DOHH2 (cell line): ENCODE measurements at regions not wholly inside any gene's neighbourhood (a gene's known extent, or its start where the extent isn't known, plus 50 kb on each side); places are given as distances from the start of the nearest gene placed in this dataset.
"Not testable (repeated sequence)": the region's sequence is repeated elsewhere in the genome, so short reads cannot be mapped to it uniquely, and the experiment has no call there.

Source experiments
- H3F3A ChIP-seq: fragments of 200-600 bp; sonication (generic), shearing (Covaris generic); 2 replicates; pipeline ENCODE4 v1.6.0; 2016; ENCODE audit warnings: antibody characterized with exemption, mild to moderate bottlenecking; ENCODE audit not compliant: control insufficient read depth, insufficient read depth
- H3K27ac ChIP-seq: fragments of 200-600 bp; sonication (generic); 2 replicates; pipeline ENCODE4 v1.5.1; 2014; ENCODE audit warnings: low read depth, mild to moderate bottlenecking, low read length, moderate library complexity
- H3K27me3 ChIP-seq: fragments of 200-600 bp; sonication (generic); 2 replicates; pipeline ENCODE4 v1.6.1; 2014; ENCODE audit warnings: mild to moderate bottlenecking, low read length, mixed read lengths; ENCODE audit not compliant: control insufficient read depth
- H3K36me3 ChIP-seq: fragments of 200-600 bp; sonication (generic); 2 replicates; pipeline ENCODE4 v1.6.1; 2014; ENCODE audit warnings: mild to moderate bottlenecking, low read length, moderate library complexity, mixed read lengths; ENCODE audit not compliant: control insufficient read depth
- H3K4me1 ChIP-seq: fragments of 200-600 bp; sonication (generic); 2 replicates; pipeline ENCODE4 v1.6.1; 2014; ENCODE audit warnings: mild to moderate bottlenecking, low read length, mixed read lengths; ENCODE audit not compliant: control insufficient read depth
- H3K4me2 ChIP-seq: fragments of 200-600 bp; sonication (generic); 2 replicates; pipeline ENCODE4 v1.6.0; 2014; ENCODE audit warnings: mild to moderate bottlenecking, low read length, moderate library complexity
- H3K4me3 ChIP-seq: fragments of 200-600 bp; sonication (generic); 2 replicates; pipeline ENCODE4 v1.5.1; 2014; ENCODE audit warnings: mild to moderate bottlenecking, low read length, mixed read lengths
- H3K79me2 ChIP-seq: fragments of 200-600 bp; sonication (generic); 2 replicates; pipeline ENCODE4 v1.6.1; 2014; ENCODE audit warnings: mild to moderate bottlenecking, low read length, mixed read lengths; ENCODE audit not compliant: control insufficient read depth
- H3K9me2 ChIP-seq: fragments of 200-600 bp; sonication (generic); replicated peaks from 2 replicates; pipeline ENCODE4 v1.6.1; 2014; ENCODE audit warnings: mild to moderate bottlenecking, low read length, mixed read lengths; ENCODE audit not compliant: control insufficient read depth
- H3K9me3 ChIP-seq: fragments of 200-600 bp; sonication (generic); 2 replicates; pipeline ENCODE4 v1.6.1; 2014; ENCODE audit warnings: antibody characterized with exemption, low read length, mixed read lengths; ENCODE audit not compliant: control insufficient read depth, insufficient read depth
- H4K20me1 ChIP-seq: fragments of 200-600 bp; sonication (generic); 2 replicates; pipeline ENCODE4 v1.6.0; 2014; ENCODE audit warnings: low read depth, mild to moderate bottlenecking, antibody characterized with exemption, low read length, moderate library complexity; ENCODE audit not compliant: control insufficient read depth, insufficient read depth
- EZH2phosphoT487 ChIP-seq: fragments of 200-600 bp; sonication (generic); IDR thresholded peaks from 2 replicates; pipeline ENCODE4 v1.6.1; 2017; ENCODE audit warnings: borderline replicate concordance, mild to moderate bottlenecking, antibody characterized with exemption, low read length, moderate library complexity, mixed read lengths
- TF ChIP-seq, protein P1 (sequence below): fragments of 200-600 bp; sonication (generic); IDR thresholded peaks from one replicate; pipeline ENCODE4 v1.5.1; 2014; ENCODE audit warnings: antibody characterized with exemption, mild to moderate bottlenecking, low read depth, low read length; ENCODE audit not compliant: poor library complexity, severe bottlenecking

DNA sequence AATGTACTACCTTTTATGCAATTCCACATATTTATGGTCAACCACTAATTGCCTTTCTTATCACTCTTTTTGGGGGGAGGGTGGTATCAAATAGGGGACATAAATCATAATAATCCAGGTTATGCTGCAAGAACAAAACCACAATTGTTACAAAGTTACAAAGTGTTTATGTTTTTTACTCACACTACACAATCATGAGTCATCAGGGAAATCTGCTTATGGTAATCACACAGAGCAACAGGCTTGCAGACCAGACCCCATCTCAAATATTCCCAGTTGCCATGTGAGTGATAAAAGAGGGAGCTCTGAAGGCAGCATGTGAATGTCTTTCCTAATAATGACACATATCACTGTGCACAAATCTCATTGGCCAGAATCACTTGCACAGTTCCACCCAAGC lies 304.7 kb upstream of the TMEFF2 start:
- no peaks in the 10 kb centered on the region for H3K9me3 ChIP-seq
- no peaks in the 10 kb centered on the region for H3F3A ChIP-seq
- no peaks in the 10 kb centered on the region for H3K79me2 ChIP-seq
- H4K20me1 ChIP-seq = no peaks in the 10 kb centered on the region
- no peaks in the 10 kb centered on the region for H3K27me3 ChIP-seq
- no peaks in the 10 kb centered on the region for H3K36me3 ChIP-seq
- no peak overlapping the region for H3K27ac ChIP-seq
- no peak for TF ChIP-seq EZH2phosphoT487
- TF ChIP-seq, protein P1, sequence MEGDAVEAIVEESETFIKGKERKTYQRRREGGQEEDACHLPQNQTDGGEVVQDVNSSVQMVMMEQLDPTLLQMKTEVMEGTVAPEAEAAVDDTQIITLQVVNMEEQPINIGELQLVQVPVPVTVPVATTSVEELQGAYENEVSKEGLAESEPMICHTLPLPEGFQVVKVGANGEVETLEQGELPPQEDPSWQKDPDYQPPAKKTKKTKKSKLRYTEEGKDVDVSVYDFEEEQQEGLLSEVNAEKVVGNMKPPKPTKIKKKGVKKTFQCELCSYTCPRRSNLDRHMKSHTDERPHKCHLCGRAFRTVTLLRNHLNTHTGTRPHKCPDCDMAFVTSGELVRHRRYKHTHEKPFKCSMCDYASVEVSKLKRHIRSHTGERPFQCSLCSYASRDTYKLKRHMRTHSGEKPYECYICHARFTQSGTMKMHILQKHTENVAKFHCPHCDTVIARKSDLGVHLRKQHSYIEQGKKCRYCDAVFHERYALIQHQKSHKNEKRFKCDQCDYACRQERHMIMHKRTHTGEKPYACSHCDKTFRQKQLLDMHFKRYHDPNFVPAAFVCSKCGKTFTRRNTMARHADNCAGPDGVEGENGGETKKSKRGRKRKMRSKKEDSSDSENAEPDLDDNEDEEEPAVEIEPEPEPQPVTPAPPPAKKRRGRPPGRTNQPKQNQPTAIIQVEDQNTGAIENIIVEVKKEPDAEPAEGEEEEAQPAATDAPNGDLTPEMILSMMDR = no peak
- no peak overlapping the region for H3K4me3 ChIP-seq
- H3K4me1 ChIP-seq = no peaks in the 10 kb centered on the region
- no peak overlapping the region for H3K4me2 ChIP-seq
- no peaks in the 10 kb centered on the region for H3K9me2 ChIP-seq

DNA sequence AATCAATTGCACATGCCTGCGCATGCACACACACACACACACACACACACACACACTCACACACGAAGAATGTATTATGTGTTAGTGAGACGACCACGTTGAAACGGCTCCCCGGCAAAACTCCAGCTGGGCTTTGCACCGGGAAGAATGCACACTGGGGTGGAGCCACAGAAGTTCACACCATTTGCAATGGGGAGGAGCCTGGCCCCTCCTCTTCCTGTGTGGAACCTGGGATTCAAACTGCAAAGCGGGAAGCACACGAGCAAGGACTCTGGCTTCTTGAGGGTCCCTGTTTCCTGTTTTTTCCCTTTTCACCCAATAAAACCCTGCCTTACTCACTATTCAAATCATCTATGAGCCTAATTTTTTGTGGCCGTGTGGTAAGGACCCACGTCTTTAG lies 304.0 kb upstream of the TMEFF2 start:
- Histone ChIP-seq H3K79me2 (no peaks in the 10 kb centered on the region), H3F3A (no peaks in the 10 kb centered on the region), H3K27me3 (no peaks in the 10 kb centered on the region), H3K36me3 (no peaks in the 10 kb centered on the region), H3K4me1 (no peaks in the 10 kb centered on the region), H3K9me3 (no peaks in the 10 kb centered on the region), H3K9me2 (no peaks in the 10 kb centered on the region), H3K27ac (no peak overlapping the region), H3K4me2 (no peak overlapping the region), H4K20me1 (no peaks in the 10 kb centered on the region), H3K4me3 (no peak overlapping the region)
- TF ChIP-seq, protein P1 = no peak
- TF ChIP-seq EZH2phosphoT487 = no peak

DNA sequence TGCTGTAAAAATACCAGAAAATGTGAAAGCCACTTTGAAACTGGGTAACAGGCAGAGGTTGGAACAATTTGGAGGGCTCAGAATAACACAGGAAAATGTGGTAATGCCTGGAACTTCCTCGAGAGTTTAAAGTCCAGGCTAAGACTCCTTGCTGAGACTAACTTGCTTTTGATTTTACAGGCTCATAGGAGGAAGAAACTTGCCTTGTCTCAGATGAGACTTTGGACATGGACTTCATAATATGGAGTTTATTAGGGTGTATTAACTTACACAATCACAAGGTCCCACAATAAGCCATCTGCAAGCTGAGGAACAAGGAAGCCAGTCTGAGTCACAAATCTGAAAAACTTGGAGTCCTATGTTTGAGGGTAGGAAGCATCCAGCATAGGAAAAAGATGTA lies 293.4 kb upstream of the TMEFF2 start:
- not testable (repeated sequence) for H3K4me3 ChIP-seq, H3K27me3 ChIP-seq, H3K9me3 ChIP-seq, H3K4me2 ChIP-seq, H3K27ac ChIP-seq, H4K20me1 ChIP-seq, H3K4me1 ChIP-seq, H3K9me2 ChIP-seq, H3K36me3 ChIP-seq, H3F3A ChIP-seq, H3K79me2 ChIP-seq

DNA sequence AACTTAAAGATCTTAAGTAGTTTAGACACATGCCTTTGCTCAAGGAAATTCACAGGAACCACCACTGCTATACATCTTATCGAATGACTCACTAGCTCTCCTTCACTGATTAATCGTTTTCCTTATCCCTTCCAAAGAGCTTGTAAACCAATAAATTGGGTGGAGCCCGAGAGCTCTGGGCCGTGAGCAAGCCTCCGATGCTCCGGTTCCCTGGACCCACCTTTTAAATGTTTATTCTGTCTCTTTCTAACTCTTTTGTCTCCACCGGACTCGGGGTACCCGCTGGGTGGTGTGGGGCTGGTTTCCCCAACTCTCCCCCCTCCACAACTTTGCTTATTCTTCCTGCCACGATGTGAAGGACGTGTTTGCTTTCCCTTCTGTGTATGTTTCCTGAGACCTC lies 292.9 kb upstream of the TMEFF2 start:
- no peak overlapping the region for H3K27ac ChIP-seq
- no peak for TF ChIP-seq EZH2phosphoT487
- TF ChIP-seq, protein P1 = no peak
- no peaks in the 10 kb centered on the region for H3F3A ChIP-seq
- no peaks in the 10 kb centered on the region for H3K27me3 ChIP-seq
- H4K20me1 ChIP-seq = no peaks in the 10 kb centered on the region
- no peaks in the 10 kb centered on the region for H3K9me2 ChIP-seq
- no peaks in the 10 kb centered on the region for H3K9me3 ChIP-seq
- no peaks in the 10 kb centered on the region for H3K79me2 ChIP-seq
- no peak overlapping the region for H3K4me3 ChIP-seq
- H3K4me2 ChIP-seq = no peak overlapping the region
- no peaks in the 10 kb centered on the region for H3K36me3 ChIP-seq
- no peaks in the 10 kb centered on the region for H3K4me1 ChIP-seq
